ENCODE measurements at regions not wholly inside any gene's neighbourhood (a gene's known extent, or its start where the extent isn't known, plus 50 kb on each side); places are given as distances from the start of the nearest gene placed in this dataset.
"Not testable (repeated sequence)": the region's sequence is repeated elsewhere in the genome, so short reads cannot be mapped to it uniquely, and the experiment has no call there.

GRCh38 chrX:39691724-39692123 lies 406.0 kb downstream of the BCOR start:
- peaks cover 0 to 5% (median 0%) of the 10 kb centered on the region in 4 donors for H3K27me3 ChIP-seq
- no peak for DNase-seq
- no peaks in the 10 kb centered on the region for H3K36me3 ChIP-seq
- H3K4me3 ChIP-seq = no peak overlapping the region
- TF ChIP-seq POLR2A (IDR thresholded peaks at IDR 0.05) (no peak), CTCF (IDR thresholded peaks at IDR 0.05) (no peak)
- intact Hi-C loops (cut with DNase I) = no loop called here
- H3K9me3 ChIP-seq = peaks cover 0 to 11% (median 0%) of the 10 kb centered on the region in 3 donors
- H3K4me1 ChIP-seq = peaks cover 4 to 24% (median 7%) of the 10 kb centered on the region in 3 donors
- WGBS, 2 donors = 83 to 94% methylated on average over 2 to 3 of the region's 3 CpGs
- H3K27ac ChIP-seq = no peak overlapping the region

GRCh38 chrX:39692796-39693195 lies 405.0 kb downstream of the BCOR start:
- 26 to 53% methylated on average over 4 of the region's 4 CpGs for whole genome bisulfite sequencing, 2 donors
- Histone ChIP-seq H3K27ac (no peak overlapping the region), H3K4me1 (peaks cover 4 to 20% (median 7%) of the 10 kb centered on the region in 3 donors), H3K4me3 (no peak overlapping the region), H3K36me3 (no peaks in the 10 kb centered on the region), H3K27me3 (peaks cover 0 to 5% (median 0%) of the 10 kb centered on the region in 4 donors), H3K9me3 (peaks cover 0 to 15% (median 0%) of the 10 kb centered on the region in 3 donors)
- TF ChIP-seq CTCF (IDR thresholded peaks at IDR 0.05) (no peak), POLR2A (IDR thresholded peaks at IDR 0.05) (no peak)
- intact Hi-C loops (cut with DNase I) = no loop called here
- DNase-seq = no peak

GRCh38 chrX:39693298-39693697 lies 404.5 kb downstream of the BCOR start:
- WGBS, 2 donors = 37 to 48% methylated on average over 7 of the region's 7 CpGs
- Histone ChIP-seq H3K27ac (no peak overlapping the region), H3K9me3 (peaks cover 0 to 15% (median 0%) of the 10 kb centered on the region in 3 donors), H3K36me3 (no peaks in the 10 kb centered on the region), H3K4me1 (peaks cover 2 to 15% (median 3%) of the 10 kb centered on the region in 3 donors), H3K4me3 (no peak overlapping the region), H3K27me3 (peaks cover 0 to 5% (median 0%) of the 10 kb centered on the region in 4 donors)
- no peak for TF ChIP-seq CTCF (IDR thresholded peaks at IDR 0.05)
- no peak for TF ChIP-seq POLR2A (IDR thresholded peaks at IDR 0.05)
- intact Hi-C loops (cut with DNase I) = no loop called here
- DNase-seq = no peak

- H3K9me3 ChIP-seq; H3K4me1 ChIP-seq; H3K4me3 ChIP-seq; H3K36me3 ChIP-seq; intact Hi-C loops (cut with DNase I); H3K27me3 ChIP-seq; DNase-seq; H3K27ac ChIP-seq: not testable (repeated sequence)
- WGBS, 2 donors = 90% methylated on average over 2 of the region's 5 CpGs; no CpG with 5 or more reads in 1 of the 2 donors
Observed at GRCh38 chrX:39702636-39703035, 395.1 kb downstream of the BCOR start.

GRCh38 chrX:39703307-39703706 lies 394.5 kb downstream of the BCOR start:
- Histone ChIP-seq H3K9me3 (no peaks in the 10 kb centered on the region), H3K27me3 (peaks cover 0 to 4% (median 0%) of the 10 kb centered on the region in 4 donors), H3K4me1 (no peaks in the 10 kb centered on the region), H3K4me3 (no peak overlapping the region), H3K36me3 (no peaks in the 10 kb centered on the region), H3K27ac (no peak overlapping the region)
- intact Hi-C loops (cut with DNase I) = no loop called here
- 82% methylated on average over 3 of the region's 3 CpGs; no CpG with 5 or more reads in 1 of the 2 donors for WGBS, 2 donors
- TF ChIP-seq CTCF (IDR thresholded peaks at IDR 0.05) = no peak
- TF ChIP-seq POLR2A (IDR thresholded peaks at IDR 0.05) = no peak
- DNase-seq = no peak

- Histone ChIP-seq H3K36me3 (no peaks in the 10 kb centered on the region), H3K27ac (no peak overlapping the region), H3K27me3 (peaks cover 0 to 4% (median 0%) of the 10 kb centered on the region in 4 donors), H3K4me1 (no peaks in the 10 kb centered on the region), H3K9me3 (no peaks in the 10 kb centered on the region), H3K4me3 (no peak overlapping the region)
- intact Hi-C loops (cut with DNase I) = no loop called here
- TF ChIP-seq CTCF (IDR thresholded peaks at IDR 0.05) (no peak), POLR2A (IDR thresholded peaks at IDR 0.05) (no peak)
- WGBS, 2 donors = 79 to 83% methylated on average over 4 to 5 of the region's 5 CpGs
- DNase-seq = no peak
Observed at GRCh38 chrX:39704590-39704989, 393.2 kb downstream of the BCOR start.
